NCI-H1694 treated with DMSO at 0.1 percent for 48 hours (cell line): ENCODE measurements at regions not wholly inside any gene's neighbourhood (a gene's known extent, or its start where the extent isn't known, plus 50 kb on each side); places are given as distances from the start of the nearest gene placed in this dataset.

Experiments
- DNase-seq: peaks from one replicate; lab custom pipeline; 2025; lab: John Stamatoyannopoulos, UW

DNA sequence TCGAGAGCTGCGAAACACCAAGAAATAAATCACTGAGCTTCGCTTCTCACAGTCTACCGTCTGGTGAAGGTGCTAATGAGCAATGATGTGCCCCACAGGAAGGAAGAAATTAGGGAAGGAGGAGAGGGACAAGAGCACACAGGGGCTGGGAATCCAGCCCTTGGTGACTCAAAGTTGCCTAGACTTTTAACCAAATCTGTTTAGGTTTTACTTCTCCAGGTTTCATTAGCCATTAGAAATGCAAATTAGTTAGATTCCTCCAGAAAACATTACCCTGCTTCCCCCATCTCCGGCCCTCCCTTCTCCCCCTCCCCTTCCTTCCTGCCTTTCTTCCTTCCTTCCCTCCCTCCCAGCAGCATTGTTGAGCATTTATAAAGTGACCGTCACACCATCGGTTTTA lies 59.3 kb upstream of the UBE2E1 start:
- DNase-seq: no peak

DNA sequence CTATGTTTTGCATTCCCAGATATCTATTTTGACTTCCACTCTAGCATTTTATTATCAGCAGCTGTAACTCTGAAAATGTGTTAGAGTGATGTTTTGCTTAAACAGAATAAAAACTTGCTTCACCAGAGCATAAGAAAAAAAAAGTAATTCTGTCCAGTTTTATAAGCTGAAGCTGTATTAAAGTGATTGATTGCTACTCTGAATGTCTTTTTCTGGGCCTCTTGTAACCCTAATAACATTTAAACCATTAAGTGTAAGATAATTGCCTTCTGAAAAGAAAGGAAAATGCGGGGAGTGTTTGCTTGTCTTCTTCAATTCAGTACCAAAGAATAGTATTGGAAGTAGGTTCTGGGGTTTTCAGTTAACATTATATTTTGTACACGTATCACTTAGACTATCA lies 57.9 kb upstream of the UBE2E1 start:
- no peak for DNase-seq

DNA sequence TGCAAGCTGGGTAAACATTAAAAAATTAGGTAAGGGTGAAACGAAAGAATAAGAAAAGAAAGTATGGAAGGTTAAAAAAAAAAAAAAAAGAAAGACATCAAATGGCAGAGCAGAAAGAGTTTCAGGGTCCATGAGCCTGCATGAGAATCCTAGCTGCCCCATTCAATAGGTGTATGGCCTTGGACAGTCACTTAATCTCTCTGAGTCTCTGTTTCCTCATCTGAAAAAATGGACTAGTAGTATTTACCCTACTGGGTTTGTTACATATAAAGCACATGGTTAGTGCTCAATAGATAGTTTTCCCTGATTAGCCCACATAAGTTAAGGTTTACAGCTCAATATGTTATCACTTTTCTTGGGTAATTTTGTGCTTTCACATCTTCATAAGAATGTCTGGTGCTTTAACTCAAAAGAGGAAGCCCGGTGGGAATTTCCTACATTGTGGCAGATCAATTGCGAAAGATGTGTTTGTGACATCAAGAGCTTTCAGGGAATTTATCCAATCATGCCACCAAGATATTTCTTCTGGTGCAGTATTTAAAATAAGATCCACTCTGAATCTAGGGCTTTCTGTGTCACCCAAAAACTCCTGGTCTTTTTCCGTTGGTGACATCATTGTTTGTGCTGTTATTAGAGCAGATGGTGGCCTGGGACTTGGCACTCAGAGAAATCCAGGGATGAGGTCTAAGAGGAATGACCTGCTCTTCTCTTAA lies 57.2 kb upstream of the UBE2E1 start:
- no peak for DNase-seq

DNA sequence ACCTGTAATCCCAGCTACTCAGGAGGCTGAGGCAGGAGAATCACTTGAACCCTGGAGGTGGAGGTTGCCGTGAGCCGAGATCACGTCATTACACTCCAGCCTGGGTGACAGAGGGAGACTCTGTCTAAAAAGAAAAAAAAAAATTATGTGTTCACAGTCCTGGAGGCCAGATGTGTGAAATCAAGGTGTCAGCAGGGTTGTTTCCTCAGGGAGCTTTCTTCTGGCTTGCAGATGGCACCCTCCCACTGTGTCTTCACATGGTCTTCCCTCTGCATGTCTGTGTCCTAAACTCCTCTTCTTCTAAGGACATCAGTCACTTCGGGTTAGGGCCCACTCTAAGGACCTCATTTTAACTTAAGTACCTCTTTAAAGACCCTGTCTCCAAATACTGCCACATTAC lies 56.1 kb upstream of the UBE2E1 start:
- DNase-seq: no peak

DNA sequence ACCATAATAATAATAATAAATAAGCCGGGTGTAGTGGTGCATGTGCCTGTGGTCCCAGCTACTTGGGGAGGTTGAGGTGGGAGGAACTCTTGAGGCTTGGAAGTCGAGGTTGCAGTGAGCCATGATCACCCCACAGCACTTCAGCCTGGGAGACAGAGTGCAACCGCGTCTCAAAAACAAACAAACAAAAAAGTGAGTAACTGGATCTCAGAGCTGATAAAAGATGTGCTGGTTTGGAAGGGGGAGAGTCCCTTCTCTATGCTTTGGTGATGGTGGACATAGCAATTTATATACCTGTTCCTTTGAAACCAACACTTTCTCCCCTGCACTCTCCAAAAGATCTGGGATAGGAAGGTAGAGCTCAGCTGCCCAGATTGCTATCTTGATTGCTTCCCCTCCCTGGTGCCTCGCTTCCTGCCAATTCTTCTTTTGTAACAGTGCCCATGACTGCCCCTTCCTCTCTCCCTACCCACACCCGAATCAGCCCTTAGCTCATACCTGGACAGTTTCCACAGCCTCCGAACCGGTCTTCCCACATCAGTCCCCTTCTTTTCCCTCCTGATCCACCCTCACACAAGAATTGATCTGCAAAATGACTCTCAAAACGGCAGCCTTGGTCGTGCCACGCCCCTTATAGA lies 55.1 kb upstream of the UBE2E1 start:
- DNase-seq: no peak

DNA sequence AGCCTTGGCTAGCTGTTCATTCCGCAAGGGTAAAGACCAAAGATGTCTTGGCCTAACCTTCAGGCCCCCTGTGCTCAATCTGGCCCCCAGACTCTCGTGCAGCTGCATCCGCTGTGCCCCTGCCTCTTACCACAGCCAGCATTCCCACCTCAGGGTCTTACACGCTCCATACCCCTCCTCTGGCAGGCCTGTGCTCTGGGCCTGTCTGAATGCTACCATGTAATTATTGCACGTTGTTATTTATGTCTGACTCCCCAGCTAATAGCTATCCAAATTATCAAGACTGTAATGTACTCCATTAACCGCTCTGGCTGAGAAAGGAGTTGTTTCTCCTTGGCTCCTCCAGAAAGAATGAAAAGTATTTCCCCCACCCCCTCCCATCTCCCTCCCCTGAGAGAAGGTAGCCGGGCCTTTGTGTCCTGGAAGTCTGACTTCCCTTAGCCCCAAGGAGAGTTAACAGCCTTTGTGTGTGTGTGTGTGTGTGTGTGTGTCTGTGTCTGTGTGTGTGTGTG lies 54.5 kb upstream of the UBE2E1 start:
- no peak for DNase-seq

DNA sequence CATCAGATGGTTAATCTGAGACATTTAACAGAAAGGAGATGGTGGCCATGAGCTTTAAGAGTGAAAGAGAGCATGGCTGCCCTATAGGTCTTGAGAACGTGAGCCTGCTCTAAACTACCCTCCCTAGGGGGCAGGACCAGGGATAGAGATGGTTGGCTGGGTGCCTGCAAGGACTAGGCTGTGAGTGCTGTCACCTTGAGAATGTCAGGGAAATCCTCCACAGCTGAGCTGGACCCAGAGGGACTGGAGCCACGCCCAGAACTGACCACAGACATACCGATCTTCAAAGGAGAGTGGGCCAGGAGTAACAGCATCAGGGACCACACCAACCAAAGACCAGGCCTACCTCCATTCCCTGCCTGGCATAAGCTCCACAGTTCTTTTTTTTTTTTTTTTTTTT lies 53.6 kb upstream of the UBE2E1 start:
- DNase-seq: no peak

DNA sequence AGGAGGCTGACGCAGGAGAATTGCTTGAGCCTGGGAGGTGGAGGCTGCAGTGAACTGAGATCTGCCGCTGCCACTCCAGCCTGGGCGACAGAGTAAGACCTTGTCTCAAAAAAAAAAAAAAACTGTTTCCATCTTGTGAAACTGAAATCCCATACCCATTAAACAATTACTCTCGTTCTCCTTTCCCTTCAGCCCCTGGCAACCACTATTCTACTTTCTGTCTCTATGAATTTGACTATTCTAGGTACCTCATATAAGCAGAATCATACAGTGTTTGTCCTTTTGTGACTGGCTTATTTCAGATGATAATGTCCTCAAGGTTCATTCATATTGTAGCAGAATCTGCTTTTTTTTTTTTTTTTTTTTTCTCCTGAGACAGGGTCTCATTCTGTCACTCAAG lies 51.5 kb upstream of the UBE2E1 start:
- no peak for DNase-seq
